ENCODE measurements at regions not wholly inside any gene's neighbourhood (a gene's known extent, or its start where the extent isn't known, plus 50 kb on each side); places are given as distances from the start of the nearest gene placed in this dataset.

DNA sequence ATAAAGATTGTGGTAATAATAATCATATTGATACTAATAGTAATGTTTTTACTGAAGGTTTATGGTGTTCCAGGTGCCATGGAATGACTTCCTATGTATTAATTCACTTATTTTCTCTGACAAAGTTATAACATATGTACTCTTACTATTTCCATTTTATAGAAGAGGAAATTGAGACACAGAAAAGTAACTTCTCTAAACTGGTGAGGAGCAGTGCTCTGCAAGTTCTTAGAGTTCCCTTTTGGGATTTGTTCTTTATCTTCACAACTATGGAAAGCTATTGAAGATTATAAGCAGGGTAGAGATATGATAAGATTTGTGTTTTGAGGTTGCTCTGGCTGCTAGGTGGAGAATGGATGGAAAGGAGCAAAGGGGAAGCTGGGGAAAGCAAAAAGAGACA lies 83.9 kb upstream of the OLFM4 start (continued):
- TF ChIP-seq TP53 (CRISPR knock-in tag; IDR thresholded peaks at IDR 0.05) (no peak), ZC3H11A (IDR thresholded peaks at IDR 0.05) (no peak), NFE2L2 (conservative IDR thresholded peaks at IDR 0.05; ENCODE audit: low read length) (no peak), ZSCAN20 (CRISPR knock-in tag; IDR thresholded peaks at IDR 0.05) (no peak)

GRCh38 chr13:52938065-52938464 lies 89.6 kb upstream of the PCDH8 start:
- Histone ChIP-seq H3K4me2 (no peak overlapping the region), H3K27ac (no peak overlapping the region), H3K4me3 (no peak overlapping the region), H3K4me1 (no peaks in the 10 kb centered on the region), H3K9me3 (no peaks in the 10 kb centered on the region)
- no peak for DNase-seq (ENCODE audit: low read depth in 1 of 2, low spot score in 1 of 2)
- FAIRE-seq, result no peak
- CTCF ChIA-PET, result interaction anchor here (0.7 kb wide), 1 partner anchor 8 kb away, joined by 3 read pairs; no protein-coding TSS in a partner anchor
- POLR2A ChIA-PET, result no interaction called here
- TF ChIP-seq RCOR1 (IDR thresholded peaks at IDR 0.05; ENCODE audit: low read depth, low read length) (no peak), ZC3H11A (IDR thresholded peaks at IDR 0.05) (no peak), KDM1A (IDR thresholded peaks at IDR 0.05; ENCODE audit: low read depth) (no peak), SMC3 (IDR thresholded peaks at IDR 0.05) (no peak), JUN (IDR thresholded peaks at IDR 0.05) (no peak), CTCF (IDR thresholded peaks at IDR 0.05) (no peak), JUNB (IDR thresholded peaks at IDR 0.05) (no peak), RAD21 (conservative IDR thresholded peaks at IDR 0.05 in 1 of 2, IDR thresholded peaks at IDR 0.05 in 1 of 2) (no peak), TFCP2L1 (CRISPR knock-in tag; IDR thresholded peaks at IDR 0.05) (no peak), TP53 (CRISPR knock-in tag; IDR thresholded peaks at IDR 0.05) (no peak), FOSL2 (IDR thresholded peaks at IDR 0.05) (no peak), FOSL2 (CRISPR knock-in tag; IDR thresholded peaks at IDR 0.05) (no peak), HDAC2 (IDR thresholded peaks at IDR 0.05) (no peak), MAZ (IDR thresholded peaks at IDR 0.05; ENCODE audit: borderline replicate concordance, low read depth, low read length) (no peak), HOXB13 (CRISPR knock-in tag; IDR thresholded peaks at IDR 0.05; ENCODE audit: low read depth) (no peak), EHMT2 (IDR thresholded peaks at IDR 0.05; ENCODE audit: low read depth) (no peak)
- TF ChIP-seq, protein P1, sequence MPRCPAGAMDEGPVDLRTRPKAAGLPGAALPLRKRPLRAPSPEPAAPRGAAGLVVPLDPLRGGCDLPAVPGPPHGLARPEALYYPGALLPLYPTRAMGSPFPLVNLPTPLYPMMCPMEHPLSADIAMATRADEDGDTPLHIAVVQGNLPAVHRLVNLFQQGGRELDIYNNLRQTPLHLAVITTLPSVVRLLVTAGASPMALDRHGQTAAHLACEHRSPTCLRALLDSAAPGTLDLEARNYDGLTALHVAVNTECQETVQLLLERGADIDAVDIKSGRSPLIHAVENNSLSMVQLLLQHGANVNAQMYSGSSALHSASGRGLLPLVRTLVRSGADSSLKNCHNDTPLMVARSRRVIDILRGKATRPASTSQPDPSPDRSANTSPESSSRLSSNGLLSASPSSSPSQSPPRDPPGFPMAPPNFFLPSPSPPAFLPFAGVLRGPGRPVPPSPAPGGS (IDR thresholded peaks at IDR 0.05), result no peak
- WGBS (ENCODE audit: missing lambda C conversion rate), result 3% methylated on average over 3 of the region's 3 CpGs
- ATAC-seq, result no peak

DNA sequence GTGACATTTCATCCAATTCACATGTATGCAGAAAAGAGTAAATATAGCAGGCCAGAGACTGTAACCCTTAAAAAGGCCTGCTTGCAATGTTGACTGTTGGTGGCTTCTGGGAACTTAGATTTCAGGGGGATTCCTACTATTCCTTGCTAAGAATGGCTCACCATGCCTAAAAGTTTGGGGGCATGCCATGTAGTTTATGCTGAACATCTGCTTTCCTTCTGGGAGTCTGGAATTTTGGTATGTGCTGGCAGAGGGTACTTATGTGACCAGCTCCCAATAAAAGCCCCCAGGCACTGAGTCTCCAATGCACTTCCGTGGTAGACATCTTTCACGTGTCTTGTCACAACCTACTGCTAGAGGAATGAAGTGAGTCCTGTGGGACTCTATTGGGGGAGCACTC lies 88.4 kb upstream of the PCDH8 start:
- Histone ChIP-seq H3K9me3 (no peaks in the 10 kb centered on the region), H3K4me2 (no peak overlapping the region), H3K4me1 (no peaks in the 10 kb centered on the region), H3K4me3 (no peak overlapping the region), H3K27ac (no peak overlapping the region)
- no peak for TF ChIP-seq EHF (CRISPR knock-in tag; IDR thresholded peaks at IDR 0.05)
- no peak for TF ChIP-seq ESRRA (IDR thresholded peaks at IDR 0.05; ENCODE audit: borderline replicate concordance, low read length)
- no peak for TF ChIP-seq ZC3H11A (IDR thresholded peaks at IDR 0.05)
- no peak for TF ChIP-seq HOXA7 (CRISPR knock-in tag; IDR thresholded peaks at IDR 0.05)
- TF ChIP-seq NR3C1 (IDR thresholded peaks at IDR 0.05), result no peak
- no peak for TF ChIP-seq RARB (CRISPR knock-in tag; IDR thresholded peaks at IDR 0.05)
- TF ChIP-seq KDM5A (IDR thresholded peaks at IDR 0.05), result no peak
- TF ChIP-seq PBX3 (IDR thresholded peaks at IDR 0.05), result no peak
- no peak for TF ChIP-seq TP53 (CRISPR knock-in tag; IDR thresholded peaks at IDR 0.05)
- TF ChIP-seq MAZ (IDR thresholded peaks at IDR 0.05; ENCODE audit: borderline replicate concordance, low read depth, low read length), result no peak
- TF ChIP-seq KDM1A (IDR thresholded peaks at IDR 0.05; ENCODE audit: low read depth), result no peak
- TF ChIP-seq, protein P2, sequence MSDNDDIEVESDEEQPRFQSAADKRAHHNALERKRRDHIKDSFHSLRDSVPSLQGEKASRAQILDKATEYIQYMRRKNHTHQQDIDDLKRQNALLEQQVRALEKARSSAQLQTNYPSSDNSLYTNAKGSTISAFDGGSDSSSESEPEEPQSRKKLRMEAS (IDR thresholded peaks at IDR 0.05), result no peak
- TF ChIP-seq, protein P3, sequence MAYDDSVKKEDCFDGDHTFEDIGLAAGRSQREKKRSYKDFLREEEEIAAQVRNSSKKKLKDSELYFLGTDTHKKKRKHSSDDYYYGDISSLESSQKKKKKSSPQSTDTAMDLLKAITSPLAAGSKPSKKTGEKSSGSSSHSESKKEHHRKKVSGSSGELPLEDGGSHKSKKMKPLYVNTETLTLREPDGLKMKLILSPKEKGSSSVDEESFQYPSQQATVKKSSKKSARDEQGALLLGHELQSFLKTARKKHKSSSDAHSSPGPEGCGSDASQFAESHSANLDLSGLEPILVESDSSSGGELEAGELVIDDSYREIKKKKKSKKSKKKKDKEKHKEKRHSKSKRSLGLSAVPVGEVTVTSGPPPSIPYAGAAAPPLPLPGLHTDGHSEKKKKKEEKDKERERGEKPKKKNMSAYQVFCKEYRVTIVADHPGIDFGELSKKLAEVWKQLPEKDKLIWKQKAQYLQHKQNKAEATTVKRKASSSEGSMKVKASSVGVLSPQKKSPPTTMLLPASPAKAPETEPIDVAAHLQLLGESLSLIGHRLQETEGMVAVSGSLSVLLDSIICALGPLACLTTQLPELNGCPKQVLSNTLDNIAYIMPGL (CRISPR knock-in tag; IDR thresholded peaks at IDR 0.05; ENCODE audit: borderline replicate concordance), result no peak
- TF ChIP-seq CEBPB (IDR thresholded peaks at IDR 0.05), result no peak
- 0% methylated on average over 2 of the region's 2 CpGs for WGBS (ENCODE audit: missing lambda C conversion rate)
- ChIA-PET POLR2A (no interaction called here), CTCF (no interaction called here)
- ATAC-seq (no peak), DNase-seq (ENCODE audit: low read depth in 1 of 2, low spot score in 1 of 2) (no peak), FAIRE-seq (no peak)

Data from A549 (cell line).